GM21447 (cell line): ENCODE measurements at regions not wholly inside any gene's neighbourhood (a gene's known extent, or its start where the extent isn't known, plus 50 kb on each side); places are given as distances from the start of the nearest gene placed in this dataset.

Experiments used
- ATAC-seq: cut with Tn5 transposase; IDR thresholded peaks from one replicate; pipeline ENCODE4 v1.9.1; 2021; ENCODE audit not compliant: unreplicated experiment

DNA sequence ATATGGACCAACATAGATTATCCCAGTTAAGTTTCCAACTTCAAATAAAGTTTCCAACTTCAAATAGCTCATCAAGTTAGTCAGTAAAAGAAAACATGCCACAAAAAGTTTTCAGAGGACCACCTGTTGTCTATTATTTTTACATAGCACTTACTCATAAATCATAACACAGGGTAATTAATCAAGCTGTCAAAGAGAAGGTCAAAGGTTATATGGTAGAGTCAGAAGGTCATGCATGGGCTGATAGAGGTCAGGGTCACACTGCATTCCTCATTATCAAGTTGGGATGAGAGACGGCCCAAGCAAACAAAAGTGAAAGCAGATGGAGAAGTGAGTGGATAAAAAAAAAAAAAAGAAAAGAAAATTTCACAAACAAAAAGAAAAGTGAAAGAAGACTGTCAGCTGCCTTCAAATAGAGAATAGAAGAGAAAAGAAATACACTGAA lies 145.5 kb upstream of the POU5F2 start:
- ATAC-seq: no peak

GRCh38 chr5:93886098-93886806 lies 144.9 kb upstream of the POU5F2 start:
- no peak for ATAC-seq

DNA sequence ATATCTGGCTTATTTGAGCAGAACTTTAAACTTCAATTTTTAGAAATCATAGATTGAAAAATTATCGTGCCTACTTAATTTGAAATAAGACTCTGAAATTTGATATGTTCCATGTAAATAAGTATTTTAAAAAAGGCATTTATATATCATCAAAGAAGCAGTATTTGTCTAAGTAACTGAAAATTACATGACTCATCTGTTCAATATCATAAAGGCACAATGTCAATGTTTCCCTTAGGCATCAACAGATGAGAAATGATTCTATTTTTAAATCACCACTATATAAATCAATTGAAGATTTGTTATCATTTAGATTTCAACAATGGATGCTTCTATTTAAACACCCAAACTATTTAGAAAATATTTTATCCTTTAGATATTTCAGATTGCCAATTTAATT lies 142.9 kb upstream of the POU5F2 start:
- no peak for ATAC-seq

- ATAC-seq: no peak
Observed at GRCh38 chr5:93883459-93883858, 142.1 kb upstream of the POU5F2 start.

- ATAC-seq: no peak
Observed at GRCh38 chr5:93875693-93876092, 134.3 kb upstream of the POU5F2 start.

DNA sequence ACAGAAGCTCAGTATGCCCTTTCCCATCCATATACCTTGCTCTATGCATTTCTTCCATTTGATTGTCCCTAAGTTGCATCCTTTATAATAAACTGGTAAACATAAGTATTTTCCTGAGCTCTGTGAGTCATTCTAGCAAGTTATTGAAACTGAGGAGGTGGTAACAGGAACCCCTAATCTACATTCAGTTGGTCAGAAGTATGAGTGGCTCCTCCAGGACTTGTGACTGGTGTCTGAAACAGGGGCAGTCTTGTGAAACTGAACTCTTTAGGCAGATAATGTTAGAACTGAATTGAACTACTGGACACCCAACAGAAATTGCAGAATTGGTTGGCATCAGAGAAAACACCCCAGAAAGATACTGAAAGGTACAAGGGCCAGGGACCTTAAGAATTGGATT lies 133.1 kb upstream of the POU5F2 start:
- ATAC-seq: peak; percentile 77

DNA sequence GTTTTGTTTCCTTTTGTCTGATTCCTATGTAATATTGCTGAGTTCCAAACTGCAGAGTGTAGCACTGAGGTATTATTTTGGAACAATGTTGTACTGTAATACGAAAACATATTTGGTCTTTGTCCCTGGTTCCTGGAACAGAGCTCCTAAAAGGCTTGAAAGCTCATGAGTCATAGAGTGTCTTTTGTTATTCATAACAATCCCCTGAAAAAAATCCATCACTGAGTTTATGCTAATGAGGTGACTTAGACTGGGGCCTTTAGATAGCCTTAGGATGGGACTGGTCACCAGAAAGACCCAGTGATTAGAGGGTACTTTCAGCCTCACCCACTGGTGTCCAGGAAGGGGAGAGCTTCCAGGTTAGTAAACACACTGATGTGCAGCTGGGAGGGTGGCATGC lies 132.7 kb upstream of the POU5F2 start:
- peak; percentile 77 for ATAC-seq

GRCh38 chr5:93873211-93873736 lies 131.9 kb upstream of the POU5F2 start:
- ATAC-seq: no peak

DNA sequence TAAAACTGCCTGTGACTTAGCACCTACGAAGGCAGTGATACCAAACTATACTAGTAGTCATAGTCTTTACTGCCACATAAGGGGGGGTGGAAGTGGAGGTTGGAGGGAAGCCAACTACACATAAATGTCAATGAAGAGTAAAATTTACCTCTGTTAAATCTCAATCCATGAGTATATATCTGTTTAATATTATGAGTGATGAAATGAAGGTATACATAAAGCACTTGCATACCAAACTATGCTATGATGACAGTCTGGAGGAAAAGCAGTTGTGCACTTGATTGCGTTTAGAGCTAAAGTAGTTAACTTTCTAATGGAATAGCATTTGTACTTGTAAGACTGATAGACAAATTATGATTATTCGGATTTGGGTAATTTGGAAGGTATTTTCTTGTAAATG lies 129.2 kb upstream of the POU5F2 start:
- ATAC-seq: no peak

GRCh38 chr5:93868851-93869250 lies 127.5 kb upstream of the POU5F2 start:
- no peak for ATAC-seq

DNA sequence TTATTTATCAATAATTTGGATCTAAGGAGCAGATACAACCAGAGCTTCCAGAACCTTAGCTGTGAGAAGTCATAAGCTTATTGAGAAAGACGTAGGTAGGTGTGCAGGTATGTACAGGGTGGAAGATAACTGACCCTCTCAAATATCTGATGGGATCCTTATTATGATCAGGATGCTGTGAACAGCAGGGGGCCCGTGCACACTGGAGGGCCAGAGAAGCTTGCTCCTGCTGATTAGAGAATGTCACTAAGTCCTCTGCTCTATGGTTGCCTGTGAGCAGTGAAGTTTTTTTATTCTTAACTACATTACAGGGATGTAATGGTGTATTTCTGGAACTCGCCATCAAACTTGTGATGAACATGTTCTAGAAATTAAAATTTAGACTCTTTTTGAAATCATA lies 108.9 kb upstream of the POU5F2 start:
- no peak for ATAC-seq

- no peak for ATAC-seq
Observed at GRCh38 chr5:93845376-93845775, 104.0 kb upstream of the POU5F2 start.

GRCh38 chr5:93831449-93831848 lies 90.0 kb upstream of the POU5F2 start:
- ATAC-seq: no peak

GRCh38 chr5:93830893-93831292 lies 89.5 kb upstream of the POU5F2 start:
- ATAC-seq: no peak

DNA sequence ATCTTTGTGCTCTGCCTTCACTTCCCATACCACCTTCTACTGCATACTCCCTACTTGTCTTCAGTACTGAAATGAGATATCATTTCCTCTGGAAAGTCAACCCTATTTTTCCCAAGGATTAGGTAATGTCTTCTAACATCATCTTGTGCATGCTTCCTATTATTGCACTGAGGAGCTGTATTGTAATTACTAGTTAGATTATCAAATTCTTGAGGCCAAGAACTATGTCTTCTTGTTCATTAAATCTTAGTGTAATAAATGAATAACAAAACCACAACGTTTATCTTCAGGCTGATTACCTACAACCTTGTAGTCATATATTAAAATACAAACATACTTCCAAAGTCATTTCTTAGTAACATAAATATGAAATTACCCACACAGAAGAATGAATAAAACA lies 87.9 kb upstream of the POU5F2 start:
- ATAC-seq: no peak

GRCh38 chr5:93821891-93822415 lies 80.6 kb upstream of the POU5F2 start:
- ATAC-seq: no peak

DNA sequence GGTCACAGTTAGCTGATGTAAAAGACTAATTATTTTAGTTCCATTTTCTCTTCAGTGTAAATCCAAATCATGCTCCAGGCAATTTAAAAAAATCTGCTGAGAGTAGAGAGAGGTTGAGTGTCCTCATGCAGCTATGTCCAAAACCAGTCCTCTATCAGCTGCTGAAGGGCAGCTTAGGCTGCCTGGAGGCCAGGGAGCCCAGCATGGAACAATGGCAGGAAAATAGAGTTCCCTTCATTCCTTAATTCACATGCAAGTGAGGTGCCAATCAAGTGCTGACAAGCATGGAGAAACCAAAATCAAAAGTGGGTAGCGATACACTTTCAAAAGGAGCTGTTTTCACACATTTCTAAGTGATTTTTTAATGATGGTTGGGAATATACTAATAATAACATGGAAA lies 78.3 kb upstream of the POU5F2 start:
- no peak for ATAC-seq

DNA sequence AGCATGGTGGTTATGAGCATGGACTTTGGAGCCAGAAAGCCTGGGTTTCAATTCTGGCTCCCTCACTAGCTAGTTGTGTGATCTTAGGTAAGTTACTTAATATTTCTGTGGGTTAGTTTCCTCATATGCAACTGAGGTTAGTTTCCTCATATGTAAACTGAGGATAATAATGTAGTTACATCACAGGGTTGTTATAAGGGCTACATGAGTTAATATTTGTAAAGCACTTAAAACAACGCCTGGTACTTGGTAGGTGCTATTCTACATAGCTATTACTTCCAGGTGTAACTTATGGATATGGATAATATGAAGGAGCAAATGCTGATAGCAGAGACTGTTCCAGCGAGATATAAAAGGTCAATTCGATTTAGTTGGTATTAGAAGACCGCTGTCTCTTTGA lies 69.4 kb upstream of the POU5F2 start:
- no peak for ATAC-seq

- no peak for ATAC-seq
Observed at GRCh38 chr5:93809430-93809829, 68.0 kb upstream of the POU5F2 start.

DNA sequence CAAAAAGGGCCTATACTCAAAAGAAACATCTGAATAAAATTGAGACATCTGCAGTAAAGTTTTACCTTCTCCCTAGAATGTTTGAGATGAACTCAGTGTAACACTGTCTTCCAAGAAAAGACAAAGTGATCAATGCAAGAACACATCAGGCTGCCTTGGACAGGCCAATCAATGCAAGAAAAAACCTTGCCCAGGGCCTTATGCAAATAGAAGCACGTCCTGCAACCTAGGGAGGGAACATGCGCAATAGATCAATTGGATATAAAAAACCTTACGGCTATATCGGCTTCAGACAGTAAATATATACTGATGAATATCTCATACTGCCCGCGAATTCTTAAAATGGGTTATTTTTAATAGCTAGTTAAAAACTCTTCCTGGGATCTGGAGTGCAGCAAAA lies 66.4 kb upstream of the POU5F2 start:
- no peak for ATAC-seq

DNA sequence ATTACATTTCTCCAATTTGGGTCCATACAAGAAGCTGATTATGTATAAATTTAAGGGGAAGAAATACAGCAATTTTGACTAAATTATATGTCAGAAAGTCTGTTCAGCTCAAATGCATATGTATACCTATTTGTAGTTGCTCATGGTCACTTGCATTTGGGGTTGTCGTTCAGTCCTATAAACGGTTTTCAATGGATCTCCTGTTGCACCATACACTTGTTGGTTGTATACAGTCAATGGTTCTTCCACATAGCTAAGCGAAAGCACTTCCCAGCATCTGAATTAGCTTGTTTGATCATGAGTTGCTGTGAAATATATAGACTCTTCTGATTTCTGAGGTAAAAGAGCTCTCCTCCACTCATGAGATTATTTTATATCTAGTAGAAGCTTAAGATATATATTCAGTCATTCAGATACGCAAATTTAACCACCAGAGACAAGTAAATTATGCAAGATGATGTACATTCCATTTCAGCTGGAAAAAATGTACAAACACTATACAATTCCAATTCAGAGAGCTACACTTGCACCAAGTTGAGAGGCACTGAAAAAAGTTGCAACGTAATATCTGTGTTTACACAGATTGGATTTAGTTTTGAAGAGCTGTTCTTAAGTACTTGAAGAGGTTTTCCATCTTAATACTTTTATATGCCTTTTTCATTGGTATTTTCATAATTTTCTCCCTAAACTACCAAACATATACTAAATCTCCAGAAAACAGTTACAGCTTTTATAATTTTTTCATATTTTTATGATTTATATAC lies 64.4 kb upstream of the POU5F2 start:
- no peak for ATAC-seq
